Left hindlimb (tissue), 1 donor: ENCODE measurements at regions not wholly inside any gene's neighbourhood (a gene's known extent, or its start where the extent isn't known, plus 50 kb on each side); places are given as distances from the start of the nearest gene placed in this dataset.
"Not testable (repeated sequence)": the region's sequence is repeated elsewhere in the genome, so short reads cannot be mapped to it uniquely, and the experiment has no call there.

ENCODE experiments used
- DNase-seq: peaks from one replicate; pipeline ENCODE4 v3.0.0-alpha.2; 2018

- no peak for DNase-seq
Observed at GRCh38 chr4:72864898-72865297, 204.6 kb downstream of the COX18 start.

- DNase-seq: not testable (repeated sequence)
Observed at GRCh38 chr4:72864277-72864676, 205.2 kb downstream of the COX18 start.

GRCh38 chr4:72860766-72861165, 208.8 kb downstream of the COX18 start:
- DNase-seq: no peak

- no peak for DNase-seq
Observed at GRCh38 chr4:72858328-72858727, 211.2 kb downstream of the COX18 start.

GRCh38 chr4:72857787-72858186, 211.7 kb downstream of the COX18 start:
- DNase-seq: no peak

GRCh38 chr4:72857216-72857615, 212.3 kb downstream of the COX18 start:
- no peak for DNase-seq

- DNase-seq: no peak
Observed at GRCh38 chr4:72846280-72847111, 223.0 kb downstream of the COX18 start.

- DNase-seq: no peak
Observed at GRCh38 chr4:72843466-72843865, 226.1 kb downstream of the COX18 start.

GRCh38 chr4:72842323-72842722, 227.2 kb downstream of the COX18 start:
- no peak for DNase-seq

- not testable (repeated sequence) for DNase-seq
Observed at GRCh38 chr4:72840166-72840565, 229.3 kb downstream of the COX18 start.

GRCh38 chr4:72828864-72829263, 240.7 kb downstream of the COX18 start:
- DNase-seq: no peak

- no peak for DNase-seq
Observed at GRCh38 chr4:72827968-72828367, 241.5 kb downstream of the COX18 start.

GRCh38 chr4:72820107-72820506, 249.4 kb downstream of the COX18 start:
- no peak for DNase-seq

- no peak for DNase-seq
Observed at GRCh38 chr4:72817012-72817411, 248.0 kb upstream of the ADAMTS3 start.

GRCh38 chr4:72814241-72814640, 245.2 kb upstream of the ADAMTS3 start:
- no peak for DNase-seq

- DNase-seq: no peak
Observed at GRCh38 chr4:72809208-72809607, 240.2 kb upstream of the ADAMTS3 start.

- DNase-seq: no peak
Observed at GRCh38 chr4:72805284-72805683, 236.3 kb upstream of the ADAMTS3 start.

- DNase-seq: no peak
Observed at GRCh38 chr4:72797486-72797885, 228.5 kb upstream of the ADAMTS3 start.

GRCh38 chr4:72791054-72791453, 222.0 kb upstream of the ADAMTS3 start:
- DNase-seq: no peak

GRCh38 chr4:72786401-72786990, 217.5 kb upstream of the ADAMTS3 start:
- DNase-seq: no peak

GRCh38 chr4:72779241-72779640, 210.2 kb upstream of the ADAMTS3 start:
- no peak for DNase-seq

GRCh38 chr4:72777436-72777835, 208.4 kb upstream of the ADAMTS3 start:
- no peak for DNase-seq

- no peak for DNase-seq
Observed at GRCh38 chr4:72770708-72771107, 201.7 kb upstream of the ADAMTS3 start.

GRCh38 chr4:72768364-72768763, 199.3 kb upstream of the ADAMTS3 start:
- DNase-seq: no peak
